Frontal cortex (tissue), 3 donors: ENCODE measurements at regions not wholly inside any gene's neighbourhood (a gene's known extent, or its start where the extent isn't known, plus 50 kb on each side); places are given as distances from the start of the nearest gene placed in this dataset.

ENCODE experiments used
- DNase-seq, 2 donors: peaks; one replicate each; pipeline ENCODE4 v3.0.0; 2012; ENCODE audit warnings: low spot score in 2 of 2
- FAIRE-seq: peaks from 2 replicates; lab custom pipeline; 2012; peaks lifted over from hg19 to GRCh38; lab: Jason Lieb, UNC
- donor health status: control.
- donor health status: control.
- donor health status: control.

DNA sequence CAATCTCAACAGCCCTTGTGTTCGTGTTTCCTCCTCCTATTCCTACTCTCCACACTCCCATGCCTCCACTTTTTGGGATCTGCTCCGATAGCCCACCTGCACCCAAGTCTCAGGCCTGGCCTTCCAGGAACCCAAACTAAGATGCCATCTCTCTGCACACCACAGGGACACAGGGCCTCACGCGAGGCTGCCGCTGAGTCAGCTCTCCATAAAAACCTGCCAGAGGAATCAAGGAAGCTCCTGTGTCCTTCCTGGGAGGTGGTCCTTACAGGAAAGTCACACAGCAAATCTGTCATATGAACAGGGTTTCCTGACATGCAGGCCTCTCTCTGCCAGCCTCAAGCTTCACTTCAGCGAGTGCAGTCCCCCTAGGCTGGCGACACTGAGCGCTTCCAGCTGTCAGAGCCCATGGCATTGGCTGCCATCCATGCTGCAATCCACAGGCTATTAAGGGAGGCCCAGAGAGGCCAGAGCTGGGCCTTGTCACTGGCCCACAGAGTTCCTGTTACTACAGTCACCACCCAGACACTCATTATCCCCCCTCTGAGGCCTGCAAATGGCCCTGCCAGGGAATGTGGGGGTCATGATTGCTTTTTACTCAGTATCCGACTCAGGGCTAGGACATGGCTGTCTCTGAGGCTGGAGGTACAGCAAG is 151.4 kb downstream of the OAT start:
- no peak for FAIRE-seq

DNA sequence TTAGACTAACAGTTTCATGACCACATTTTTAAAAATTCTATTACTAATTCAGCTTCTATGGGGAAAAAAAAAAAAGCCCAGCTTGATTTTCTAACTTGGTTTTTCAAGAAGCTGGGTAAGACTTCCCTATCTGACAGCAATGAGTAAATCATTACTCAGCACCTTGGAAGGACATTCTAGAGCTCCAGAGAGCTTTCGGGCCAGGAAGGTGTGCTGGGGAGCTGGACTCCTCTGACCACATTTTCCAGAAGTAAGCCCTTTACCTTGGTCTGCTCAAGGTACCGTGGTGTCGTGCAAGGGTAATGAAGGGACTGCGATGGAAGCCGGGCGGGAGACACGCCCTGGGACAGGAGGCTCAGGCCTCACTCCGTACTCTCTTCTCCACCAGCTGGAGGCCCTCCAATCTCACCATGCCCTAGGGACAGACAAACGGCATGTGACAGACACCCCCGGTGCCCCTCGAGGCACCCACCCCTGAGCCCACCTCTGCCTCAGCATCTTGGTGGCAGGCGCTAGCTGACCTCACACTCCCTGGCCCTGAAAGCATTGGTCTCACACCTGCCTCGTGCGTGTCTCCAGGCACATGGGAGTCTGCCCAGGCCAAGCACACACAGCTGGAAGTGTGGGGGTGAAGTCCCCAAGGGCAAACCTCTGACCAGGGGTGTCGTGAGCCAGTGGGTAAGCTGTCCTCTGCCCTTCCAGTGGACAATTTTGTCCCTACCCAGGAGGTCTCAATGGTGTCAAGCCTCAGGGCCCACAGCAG is 152.1 kb downstream of the OAT start:
- no peak for FAIRE-seq

More for the DNA sequence above, 151.4 kb downstream of the OAT start:
- no peak for DNase-seq

DNA sequence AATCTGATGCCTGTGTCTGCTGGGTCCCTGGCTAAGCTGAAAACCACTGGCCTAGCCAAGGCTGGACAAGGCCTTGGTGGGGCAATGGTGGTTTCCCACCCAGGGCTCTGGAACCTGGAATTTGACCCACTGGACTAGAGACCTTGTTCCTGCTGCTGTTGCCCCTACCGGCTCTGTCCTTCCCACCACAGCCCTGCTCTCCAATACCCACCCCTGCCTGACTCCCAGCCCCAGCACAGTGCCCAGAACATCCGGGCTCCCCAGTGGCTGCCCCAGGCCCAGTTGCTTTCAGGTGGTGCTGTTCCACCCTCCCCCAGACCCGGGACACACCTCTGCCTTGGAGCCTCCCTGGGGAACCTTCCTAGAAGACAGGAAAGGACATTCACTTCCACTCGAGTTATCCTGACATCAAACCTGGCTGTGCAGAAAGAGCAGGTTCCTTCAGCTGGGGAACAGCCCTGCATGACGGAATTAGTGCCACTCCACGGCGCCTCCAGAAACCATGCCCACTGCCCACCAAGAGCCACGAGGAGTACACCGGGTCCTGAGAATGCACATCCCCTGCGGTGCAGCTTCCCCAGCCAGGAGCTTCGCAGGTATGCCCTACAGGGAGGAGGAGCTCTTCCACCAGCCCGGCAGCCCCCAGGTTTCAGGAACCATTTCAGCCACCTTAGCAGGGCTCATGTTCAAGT is 152.8 kb downstream of the OAT start:
- FAIRE-seq (no peak), DNase-seq (no peak)

More for the DNA sequence above, 152.1 kb downstream of the OAT start:
- no peak for DNase-seq

DNA sequence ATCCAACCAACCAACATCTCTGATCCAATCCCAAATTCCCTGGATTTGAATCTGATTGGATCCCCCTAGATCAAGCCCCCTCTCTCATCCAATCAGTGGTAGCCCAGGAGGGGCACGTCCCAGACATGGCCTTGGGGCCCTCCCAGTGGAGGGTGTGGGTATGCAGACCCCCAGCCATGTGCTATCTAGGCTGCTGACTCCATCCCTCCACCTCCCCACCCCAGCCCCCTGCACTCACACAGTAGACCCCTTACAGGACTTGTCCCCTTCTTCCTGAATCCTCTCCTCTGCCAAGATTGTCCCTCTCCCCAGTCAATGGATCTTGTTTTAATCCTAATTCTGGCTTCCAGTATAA is 153.4 kb downstream of the OAT start:
- FAIRE-seq (no peak), DNase-seq (no peak)

DNA sequence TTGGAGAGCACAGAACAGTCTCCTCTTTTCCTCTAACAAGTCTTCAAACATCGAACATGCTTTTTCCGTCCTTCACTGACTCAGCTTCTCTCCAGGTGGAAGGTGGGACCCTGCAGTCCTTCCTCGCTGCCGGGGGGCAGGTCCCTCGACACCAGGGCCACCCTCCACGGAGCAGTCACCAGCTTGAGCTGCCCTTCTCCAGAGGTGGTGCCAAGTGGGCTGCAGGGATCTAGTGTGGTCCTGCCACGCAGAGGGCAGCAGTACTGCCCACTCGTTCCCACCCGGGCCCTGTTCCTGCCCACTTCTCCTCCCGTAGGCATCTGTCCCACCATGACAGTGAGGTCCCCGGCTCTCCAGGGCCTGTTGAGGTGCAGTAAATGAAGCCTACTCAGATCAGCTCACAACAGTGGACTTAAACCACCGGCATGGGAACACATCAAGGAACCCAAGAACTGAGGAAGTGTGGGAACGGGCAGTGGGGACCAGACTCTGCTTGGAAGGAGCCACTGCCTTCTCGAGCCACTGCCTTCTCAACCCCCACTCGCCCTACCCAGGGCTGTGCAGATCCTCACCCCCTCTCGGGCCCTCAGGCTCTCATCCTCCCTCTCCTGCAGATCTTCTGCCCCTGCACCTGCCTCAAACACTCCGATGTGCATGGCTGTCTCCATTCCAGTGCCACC is 153.9 kb downstream of the OAT start:
- DNase-seq (no peak), FAIRE-seq (no peak)

DNA sequence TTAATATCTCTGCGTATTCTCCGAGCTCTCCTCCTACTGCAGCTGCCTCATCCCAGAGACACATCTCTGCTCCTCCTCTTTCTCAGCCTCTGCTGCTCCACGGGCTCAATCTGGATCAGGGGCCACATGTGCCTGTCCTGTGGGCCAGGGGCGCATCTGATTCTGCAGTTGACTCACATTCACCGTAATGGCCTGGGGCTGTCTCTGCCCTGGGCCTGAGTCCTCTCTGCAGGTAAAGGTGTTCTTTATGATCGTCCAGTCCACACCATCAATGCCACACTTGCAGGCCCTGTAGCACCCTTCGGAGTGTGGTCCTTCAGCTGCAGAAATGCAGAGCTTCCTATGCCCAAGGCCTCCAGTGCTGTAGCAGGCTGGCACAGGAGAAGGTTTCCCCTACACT is 154.5 kb downstream of the OAT start:
- no peak for FAIRE-seq
- DNase-seq = no peak

DNA sequence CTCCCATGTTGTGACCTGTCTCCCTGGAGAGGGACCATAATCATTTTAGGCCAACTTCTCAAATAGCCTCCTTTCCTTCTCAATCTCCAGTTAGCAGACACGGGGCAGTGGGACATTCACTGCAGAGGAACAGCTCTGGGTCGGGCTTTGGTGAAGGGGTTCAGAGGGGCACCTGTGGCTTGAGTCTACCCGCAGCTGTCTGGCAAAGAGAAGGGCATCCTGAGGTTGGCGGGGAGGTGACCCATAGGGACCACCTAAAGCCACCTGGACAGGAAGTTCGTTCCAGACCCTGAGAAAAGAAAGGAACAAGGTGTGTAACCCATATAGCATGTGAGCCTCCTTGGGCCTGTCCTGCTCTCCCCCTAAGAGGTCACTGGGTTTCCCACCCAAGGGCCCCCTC is 155.0 kb downstream of the OAT start:
- DNase-seq = no peak
- no peak for FAIRE-seq

DNA sequence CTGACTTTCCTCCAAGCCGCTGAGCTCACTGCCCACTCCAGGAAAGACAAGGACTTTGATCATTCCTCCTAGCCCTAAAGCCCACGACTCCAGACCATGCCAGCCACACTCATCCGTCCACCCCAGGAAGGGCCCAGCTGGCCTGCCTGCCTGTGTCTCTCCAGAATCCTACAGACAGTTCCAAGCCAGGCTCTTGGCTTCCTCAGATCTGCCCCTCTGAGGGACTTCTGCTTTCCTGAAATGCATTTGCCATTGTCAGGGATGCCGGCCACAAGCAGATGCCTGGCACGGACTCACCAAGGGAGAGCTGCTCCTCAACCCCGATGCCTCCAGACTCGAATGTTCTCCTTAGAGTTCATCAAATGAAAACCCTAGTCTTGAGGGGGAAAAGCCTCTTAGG is 155.8 kb downstream of the OAT start:
- no peak for FAIRE-seq
- DNase-seq = no peak

DNA sequence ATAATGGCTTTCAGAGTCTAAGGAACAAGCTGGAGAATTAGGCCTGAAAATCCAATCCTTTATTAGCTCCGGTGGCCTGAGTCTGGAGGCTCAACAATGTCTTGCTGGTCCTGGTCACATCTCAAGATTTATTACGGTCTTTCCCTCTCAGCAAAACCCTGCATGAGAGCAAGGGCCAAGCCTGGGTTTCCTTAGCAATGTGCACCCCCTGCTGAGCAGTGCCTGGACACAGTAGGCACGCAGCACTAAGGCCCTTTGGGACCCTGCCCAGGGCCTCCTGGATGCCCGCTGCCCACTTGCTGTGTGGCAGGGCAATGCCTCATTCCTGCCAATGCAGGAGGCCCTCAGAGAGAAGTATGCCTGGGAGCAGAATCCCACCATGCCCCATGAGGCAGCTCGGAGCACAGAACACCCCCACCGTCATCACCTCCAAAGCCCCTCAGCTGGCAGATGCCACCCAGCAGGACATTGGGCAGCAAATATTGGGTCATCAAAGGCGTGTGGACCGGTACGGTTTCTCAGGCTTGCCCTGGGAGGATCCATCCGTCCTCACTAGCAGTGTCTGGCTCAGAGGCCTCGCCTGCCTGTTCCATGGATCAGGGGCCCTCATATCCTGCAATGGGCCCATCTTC is 156.4 kb downstream of the OAT start:
- FAIRE-seq = no peak
- no peak for DNase-seq

DNA sequence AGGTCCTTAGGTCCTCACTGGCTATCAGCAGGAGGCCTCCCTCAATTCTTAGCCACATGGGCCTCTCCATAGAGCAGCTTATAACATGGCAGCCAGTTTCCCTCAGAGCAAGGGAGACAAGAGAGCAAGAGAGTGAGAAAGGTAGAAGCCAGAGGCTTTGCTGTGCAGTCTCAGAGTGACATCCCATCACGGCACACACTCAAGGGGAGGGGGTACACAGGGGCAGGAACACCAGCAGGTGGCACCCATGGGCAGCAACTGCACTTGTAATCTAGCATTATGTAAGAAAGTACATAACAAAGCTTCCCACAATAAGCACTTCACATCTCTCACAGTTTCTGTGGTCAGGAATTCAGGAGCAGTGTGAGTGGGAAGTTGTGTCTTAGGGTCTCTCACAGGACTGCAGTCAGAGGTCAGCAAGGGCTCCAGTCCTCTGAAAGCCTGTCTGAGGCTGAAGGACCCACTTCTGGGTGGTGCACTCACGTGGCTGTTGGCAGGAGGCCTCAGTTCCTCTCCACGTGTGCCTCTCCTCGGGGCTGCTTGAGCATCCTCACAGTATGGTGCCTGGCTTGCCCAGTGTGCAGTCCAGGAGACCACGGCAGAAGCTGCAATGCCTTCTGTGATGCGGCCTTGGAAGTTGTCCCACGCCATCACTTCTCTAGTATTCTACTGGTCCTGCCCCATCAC is 159.4 kb downstream of the OAT start:
- DNase-seq = no peak

DNA sequence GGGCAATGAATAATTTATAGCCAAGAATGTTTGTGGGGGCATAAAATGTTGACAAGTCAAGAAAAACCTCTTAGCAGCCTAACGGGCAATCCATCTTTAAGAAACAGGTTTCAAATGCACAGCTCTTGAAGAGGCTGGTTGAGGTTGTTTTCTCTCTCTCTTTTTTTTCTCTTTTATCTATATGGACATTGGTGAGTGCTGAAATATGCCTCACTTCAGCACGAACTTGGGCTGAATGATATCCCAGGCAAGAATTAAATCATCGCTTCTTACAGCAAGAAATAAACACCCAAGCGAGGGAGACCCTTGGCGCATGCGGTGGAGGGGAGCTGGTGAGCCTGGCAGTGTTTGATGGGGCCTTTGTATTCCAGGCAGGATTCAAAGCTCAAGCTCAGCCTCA is 160.9 kb downstream of the OAT start:
- no peak for DNase-seq

More for the DNA sequence above, 159.4 kb downstream of the OAT start:
- FAIRE-seq = no peak

DNA sequence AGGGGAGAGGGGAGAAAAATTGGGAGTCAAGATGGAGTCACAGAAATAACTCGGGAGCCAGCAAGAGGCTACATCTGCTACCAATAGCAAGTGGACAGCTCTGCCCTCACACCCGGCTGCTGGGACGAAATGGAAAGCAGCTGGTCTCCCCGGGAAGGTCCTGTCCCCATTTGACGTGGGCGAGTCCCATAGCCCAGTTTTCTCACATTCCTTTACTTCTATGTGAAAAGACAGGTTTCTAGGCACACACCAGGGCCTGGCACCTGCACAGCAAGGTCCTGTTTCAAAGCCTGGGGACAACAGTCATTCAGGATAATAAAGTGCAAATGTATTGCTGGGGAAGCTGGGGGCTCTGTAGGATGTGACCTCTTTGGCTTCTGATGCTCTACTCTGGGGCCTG is 162.6 kb downstream of the OAT start:
- DNase-seq (no peak), FAIRE-seq (no peak)

More for the DNA sequence above, 160.9 kb downstream of the OAT start:
- FAIRE-seq = no peak

DNA sequence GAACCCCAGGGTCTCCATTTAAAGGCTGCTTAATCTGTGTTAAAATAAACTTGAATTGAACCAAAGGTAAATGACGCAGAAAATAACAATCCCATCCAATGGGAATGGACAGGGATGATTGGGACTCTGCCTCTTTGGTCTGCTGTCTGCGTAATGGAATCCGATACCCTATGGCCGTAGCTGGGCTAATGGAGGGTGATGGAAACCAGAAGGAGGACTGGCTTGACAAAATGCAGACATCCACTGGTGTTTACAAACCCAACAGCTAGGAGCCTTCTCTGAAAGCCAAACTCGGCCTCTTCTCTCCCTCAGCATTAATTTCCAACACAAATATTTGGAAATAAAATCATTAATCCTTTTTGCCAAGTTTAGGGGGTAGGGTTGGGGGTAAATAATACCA is 162.2 kb upstream of the CHST15 start:
- no peak for FAIRE-seq
- no peak for DNase-seq

DNA sequence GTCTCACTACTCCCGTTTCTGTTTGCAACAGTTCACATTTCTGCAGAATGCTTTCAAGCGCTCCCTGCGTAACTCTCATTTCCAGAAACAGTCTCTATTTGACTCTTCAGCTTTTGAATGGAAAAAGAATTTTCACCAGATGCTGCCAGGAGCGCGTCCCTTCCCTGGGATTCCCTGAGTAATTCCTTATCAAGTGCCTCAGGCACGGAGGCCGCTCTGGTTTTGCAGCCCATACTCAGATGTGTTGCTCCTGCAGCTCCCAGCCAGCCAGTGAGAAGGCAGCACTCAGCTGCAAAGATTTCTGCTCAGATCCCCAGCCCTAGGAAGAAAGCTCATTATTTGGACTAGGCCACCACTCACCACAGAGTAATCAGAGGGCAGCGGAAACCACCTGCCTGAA is 161.1 kb upstream of the CHST15 start:
- DNase-seq = no peak
- FAIRE-seq = no peak

DNA sequence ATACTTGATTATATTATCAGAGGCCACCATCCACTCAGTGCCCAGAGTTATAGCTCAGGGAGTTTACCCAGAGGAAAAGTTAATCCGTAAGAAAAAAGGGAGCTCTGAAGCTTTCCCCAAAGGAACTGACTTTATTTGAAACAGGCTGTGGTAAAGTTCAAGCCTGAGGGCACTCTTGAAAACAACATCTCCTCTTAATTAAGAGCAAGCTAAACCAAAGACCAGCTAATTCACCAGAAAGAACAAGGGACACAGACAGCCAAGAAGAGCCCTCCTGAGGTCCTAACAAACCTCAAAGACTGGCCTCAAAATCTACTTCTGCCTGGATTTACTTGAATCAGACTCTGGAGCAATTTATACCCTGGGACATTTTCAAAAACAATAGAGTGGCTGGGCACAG is 159.6 kb upstream of the CHST15 start:
- FAIRE-seq (no peak), DNase-seq (no peak)

DNA sequence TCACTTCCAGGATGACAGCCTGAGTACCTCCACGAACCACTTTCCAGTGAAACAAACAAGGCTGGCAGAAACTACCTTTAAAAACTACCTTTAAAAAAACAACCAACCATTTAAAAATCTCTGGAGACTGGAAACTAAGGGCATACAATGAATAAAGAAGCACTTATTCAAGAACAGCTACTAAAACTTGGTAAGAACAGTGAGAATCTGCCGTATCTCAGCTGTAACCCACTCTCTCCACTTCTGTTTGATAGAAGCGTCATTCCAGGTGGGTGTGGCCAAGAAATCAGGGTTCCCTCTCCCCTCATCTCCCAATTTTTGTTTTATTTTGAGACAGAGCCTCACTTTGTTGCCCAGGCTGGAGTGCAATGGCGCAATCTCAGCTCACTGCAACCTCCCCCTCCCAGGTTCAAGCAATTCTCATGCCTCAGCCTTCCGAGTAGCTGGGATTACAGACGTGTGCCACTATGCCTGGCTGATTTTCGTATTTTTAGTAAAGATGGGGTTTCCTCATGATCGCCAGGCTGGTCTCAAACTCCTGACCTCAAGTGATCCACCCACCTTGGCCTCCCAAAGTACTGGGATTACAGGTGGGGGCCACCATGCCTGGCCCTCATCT is 158.8 kb upstream of the CHST15 start:
- no peak for DNase-seq
- no peak for FAIRE-seq

DNA sequence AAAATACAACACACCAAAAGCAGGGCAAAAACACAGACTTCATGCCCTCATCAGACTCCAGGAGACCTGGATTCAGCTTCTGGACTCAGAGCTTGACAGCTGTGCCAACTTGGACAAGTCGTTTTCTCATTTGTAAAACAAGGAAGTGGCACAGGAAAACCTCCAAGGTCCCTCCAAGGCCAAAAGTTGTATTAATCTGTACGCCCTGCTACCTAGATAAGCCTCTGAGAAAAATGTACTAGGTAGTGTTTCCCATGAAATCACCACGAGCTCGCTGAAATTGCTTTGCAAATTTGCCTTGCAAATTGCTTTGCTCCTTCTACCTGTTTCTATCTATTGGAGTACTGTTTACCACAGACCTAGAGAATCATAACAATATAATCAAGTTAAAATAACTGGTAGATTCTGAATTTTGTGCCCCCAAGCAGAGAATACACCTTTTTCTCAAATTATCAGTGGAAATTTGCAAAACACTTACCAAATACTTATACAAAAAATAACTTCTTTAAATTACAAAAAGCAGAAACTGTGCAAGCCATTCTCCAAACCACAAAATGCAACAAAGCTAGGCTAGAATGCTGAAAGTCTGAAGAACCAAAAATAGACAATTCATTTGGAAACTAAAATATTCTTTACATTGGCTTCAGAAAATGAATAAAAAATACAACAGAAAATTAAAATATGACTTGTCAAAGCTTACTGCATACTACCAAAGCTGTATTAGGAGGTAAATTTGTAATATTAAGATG is 158.1 kb upstream of the CHST15 start:
- no peak for DNase-seq
- FAIRE-seq = no peak

DNA sequence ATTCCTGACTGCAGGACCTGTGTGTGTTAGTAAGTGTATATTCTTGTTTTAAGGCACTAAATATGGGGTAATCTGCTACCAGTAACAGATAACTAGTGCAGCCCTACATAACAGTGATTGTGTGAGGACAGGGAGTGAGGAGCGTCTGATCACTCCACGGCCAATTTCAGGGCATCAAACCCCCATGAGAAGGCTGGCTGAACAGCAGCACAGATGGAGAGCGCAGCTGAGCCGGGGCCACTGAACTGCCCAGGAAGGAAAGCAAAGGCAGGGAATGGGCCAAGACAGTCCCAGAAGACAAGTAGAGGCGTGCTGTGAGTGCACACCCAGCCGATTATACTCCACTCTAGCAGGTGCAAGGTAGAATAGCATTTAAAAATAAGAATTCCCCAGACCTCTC is 157.1 kb upstream of the CHST15 start:
- no peak for FAIRE-seq

More for the DNA sequence above, 157.1 kb upstream of the CHST15 start:
- DNase-seq = no peak
